ENCODE measurements at regions not wholly inside any gene's neighbourhood (a gene's known extent, or its start where the extent isn't known, plus 50 kb on each side); places are given as distances from the start of the nearest gene placed in this dataset.

DNA sequence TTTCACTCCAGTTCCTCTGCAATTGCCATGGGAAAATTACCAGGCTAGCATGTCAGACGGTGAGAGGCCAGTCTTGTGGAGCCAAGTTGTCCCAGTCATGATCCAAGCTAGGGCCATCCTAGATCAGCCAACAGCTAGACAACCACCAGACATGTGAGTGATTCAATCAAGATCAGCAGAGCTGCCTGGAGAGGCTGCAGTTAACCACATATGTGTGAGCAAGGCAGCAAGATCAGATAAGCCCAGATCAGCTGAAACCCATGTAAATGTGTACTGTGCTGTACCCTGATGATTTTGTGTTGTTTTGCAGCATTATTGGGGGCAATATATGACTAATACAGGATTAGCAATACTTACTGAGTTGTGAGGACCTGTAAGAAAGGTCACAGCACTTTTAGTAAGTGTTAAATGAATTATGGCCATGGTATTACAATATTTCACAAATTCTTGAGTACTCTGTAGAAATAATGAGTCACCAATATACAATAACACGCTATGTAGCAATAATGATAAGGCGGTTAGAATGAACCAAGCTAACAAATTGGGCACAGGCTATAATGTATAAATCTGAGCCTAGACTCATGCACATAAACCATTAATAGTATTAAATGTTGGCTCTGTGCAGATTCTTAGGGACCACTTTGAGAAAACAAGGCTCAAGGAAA lies 91.4 kb downstream of the SUDS3 start:
- TF ChIP-seq TAF1 (IDR thresholded peaks at IDR 0.05; ENCODE audit: borderline replicate concordance, insufficient read depth, low read length) (no peak), SIN3A (IDR thresholded peaks at IDR 0.05; ENCODE audit: borderline replicate concordance, insufficient read depth, low read length) (no peak), FOXP2 (optimal IDR thresholded peaks at IDR 0.05; ENCODE audit: borderline replicate concordance, extremely low read depth, extremely low read length, insufficient read depth) (no peak), POLR2AphosphoS5 (IDR thresholded peaks at IDR 0.05; ENCODE audit: low read depth, low read length) (no peak), REST (IDR thresholded peaks at IDR 0.05; ENCODE audit: insufficient read depth in 1 of 2, low read depth in 2 of 2, low read length in 2 of 2) (no peak)

GRCh38 chr12:118472940-118473339 lies 96.6 kb downstream of the SUDS3 start:
- TF ChIP-seq SIN3A (IDR thresholded peaks at IDR 0.05; ENCODE audit: borderline replicate concordance, insufficient read depth, low read length) = no peak
- TF ChIP-seq REST (IDR thresholded peaks at IDR 0.05; ENCODE audit: insufficient read depth in 1 of 2, low read depth in 2 of 2, low read length in 2 of 2) = no peak
- TF ChIP-seq POLR2AphosphoS5 (IDR thresholded peaks at IDR 0.05; ENCODE audit: low read depth, low read length) = no peak
- TF ChIP-seq FOXP2 (optimal IDR thresholded peaks at IDR 0.05; ENCODE audit: borderline replicate concordance, extremely low read depth, extremely low read length, insufficient read depth) = no peak
- TF ChIP-seq TAF1 (IDR thresholded peaks at IDR 0.05; ENCODE audit: borderline replicate concordance, insufficient read depth, low read length) = no peak

- TF ChIP-seq REST (IDR thresholded peaks at IDR 0.05; ENCODE audit: insufficient read depth in 1 of 2, low read depth in 2 of 2, low read length in 2 of 2) = no peak
- TF ChIP-seq SIN3A (IDR thresholded peaks at IDR 0.05; ENCODE audit: borderline replicate concordance, insufficient read depth, low read length) = no peak
- TF ChIP-seq TAF1 (IDR thresholded peaks at IDR 0.05; ENCODE audit: borderline replicate concordance, insufficient read depth, low read length) = no peak
- TF ChIP-seq FOXP2 (optimal IDR thresholded peaks at IDR 0.05; ENCODE audit: borderline replicate concordance, extremely low read depth, extremely low read length, insufficient read depth) = no peak
These were observed 103.9 kb downstream of the SUDS3 start for GRCh38 chr12:118480235-118480634.

DNA sequence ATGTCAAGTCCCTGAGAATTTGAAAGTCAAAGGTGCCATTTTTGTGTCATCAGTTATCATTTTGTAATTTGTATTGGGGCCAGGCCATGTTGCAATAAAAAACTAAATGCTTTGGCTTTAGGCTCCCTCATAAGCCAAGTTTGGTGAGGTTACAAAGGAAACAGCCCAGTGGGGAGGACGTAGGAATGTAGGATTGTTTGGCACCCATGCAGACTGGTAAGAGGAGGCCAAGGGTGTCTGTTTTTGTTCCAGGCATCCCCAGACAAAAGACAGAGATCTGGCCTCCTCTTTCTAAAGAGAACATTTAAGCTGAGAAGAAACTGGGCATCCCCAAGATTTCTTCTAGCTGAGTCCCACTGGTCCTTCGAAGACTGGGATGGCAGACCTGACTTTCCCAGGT lies 111.7 kb downstream of the SUDS3 start:
- TF ChIP-seq FOXP2 (optimal IDR thresholded peaks at IDR 0.05; ENCODE audit: borderline replicate concordance, extremely low read depth, extremely low read length, insufficient read depth) = no peak
- no peak for TF ChIP-seq SIN3A (IDR thresholded peaks at IDR 0.05; ENCODE audit: borderline replicate concordance, insufficient read depth, low read length)
- no peak for TF ChIP-seq REST (IDR thresholded peaks at IDR 0.05; ENCODE audit: insufficient read depth in 1 of 2, low read depth in 2 of 2, low read length in 2 of 2)
- no peak for TF ChIP-seq POLR2AphosphoS5 (IDR thresholded peaks at IDR 0.05; ENCODE audit: low read depth, low read length)

- TF ChIP-seq TAF1 (IDR thresholded peaks at IDR 0.05; ENCODE audit: borderline replicate concordance, insufficient read depth, low read length) (no peak), FOXP2 (optimal IDR thresholded peaks at IDR 0.05; ENCODE audit: borderline replicate concordance, extremely low read depth, extremely low read length, insufficient read depth) (no peak), SIN3A (IDR thresholded peaks at IDR 0.05; ENCODE audit: borderline replicate concordance, insufficient read depth, low read length) (no peak), REST (IDR thresholded peaks at IDR 0.05; ENCODE audit: insufficient read depth in 1 of 2, low read depth in 2 of 2, low read length in 2 of 2) (no peak), POLR2AphosphoS5 (IDR thresholded peaks at IDR 0.05; ENCODE audit: low read depth, low read length) (no peak)
These were observed 117.6 kb downstream of the SUDS3 start for GRCh38 chr12:118493962-118494361.
